HG02840 (cell line): ENCODE measurements at regions not wholly inside any gene's neighbourhood (a gene's known extent, or its start where the extent isn't known, plus 50 kb on each side); places are given as distances from the start of the nearest gene placed in this dataset.
"Not testable (repeated sequence)": the region's sequence is repeated elsewhere in the genome, so short reads cannot be mapped to it uniquely, and the experiment has no call there.

Experiments
- ATAC-seq: cut with Tn5 transposase; IDR thresholded peaks from one replicate; pipeline ENCODE4 v1.9.1; 2021; ENCODE audit warnings: mild to moderate bottlenecking, moderate library complexity, moderate number of reproducible peaks; ENCODE audit not compliant: unreplicated experiment, low FRiP score

DNA sequence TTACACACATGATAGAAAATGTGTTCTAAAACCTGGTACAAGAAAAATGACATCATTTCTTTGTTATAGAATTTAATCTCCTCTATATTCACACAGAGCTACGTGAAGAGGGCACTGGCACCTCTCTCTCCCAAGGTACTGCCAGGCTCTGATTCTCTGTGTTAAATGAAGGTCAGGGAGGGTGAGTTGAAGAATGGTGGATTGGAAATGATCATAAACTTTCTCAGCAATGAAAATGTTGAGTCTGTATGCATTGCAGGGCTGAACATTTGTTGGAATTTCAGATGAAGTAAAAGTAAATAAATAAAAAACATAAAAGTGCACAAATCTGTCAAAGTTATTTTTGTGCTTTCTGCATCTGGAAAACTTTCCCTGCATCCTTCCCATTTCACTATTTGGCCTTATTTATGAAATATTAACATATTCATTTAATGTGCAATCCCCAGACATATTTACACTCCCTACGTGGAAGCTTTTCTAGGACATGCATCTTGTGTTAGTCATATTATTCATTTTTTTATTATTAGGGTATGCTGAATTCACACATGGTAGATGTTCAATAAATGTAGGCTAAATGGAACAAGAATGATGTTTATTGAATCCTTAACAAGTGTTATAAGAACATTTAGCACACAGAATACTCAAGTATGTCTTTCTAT is 810.3 kb upstream of the CDH8 start:
- no peak for ATAC-seq

DNA sequence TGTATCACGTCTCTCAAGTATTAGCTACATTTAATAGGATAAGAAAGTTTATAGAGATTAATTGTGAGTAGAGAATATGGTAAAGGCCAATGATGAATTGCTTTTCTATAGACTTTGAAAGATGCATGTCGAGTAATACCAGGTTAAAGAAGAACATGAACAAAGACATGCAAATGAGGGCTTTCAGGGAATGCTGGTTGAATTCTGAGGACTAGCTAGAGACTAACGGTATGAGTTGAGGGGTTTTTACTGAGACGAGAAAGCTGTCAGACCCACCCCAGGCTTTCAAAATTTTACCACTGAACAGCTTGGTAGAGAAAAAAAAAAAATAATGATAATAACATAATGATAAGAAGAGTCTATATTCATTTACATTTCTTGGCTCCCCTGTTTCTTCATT is 796.0 kb upstream of the CDH8 start:
- no peak for ATAC-seq

DNA sequence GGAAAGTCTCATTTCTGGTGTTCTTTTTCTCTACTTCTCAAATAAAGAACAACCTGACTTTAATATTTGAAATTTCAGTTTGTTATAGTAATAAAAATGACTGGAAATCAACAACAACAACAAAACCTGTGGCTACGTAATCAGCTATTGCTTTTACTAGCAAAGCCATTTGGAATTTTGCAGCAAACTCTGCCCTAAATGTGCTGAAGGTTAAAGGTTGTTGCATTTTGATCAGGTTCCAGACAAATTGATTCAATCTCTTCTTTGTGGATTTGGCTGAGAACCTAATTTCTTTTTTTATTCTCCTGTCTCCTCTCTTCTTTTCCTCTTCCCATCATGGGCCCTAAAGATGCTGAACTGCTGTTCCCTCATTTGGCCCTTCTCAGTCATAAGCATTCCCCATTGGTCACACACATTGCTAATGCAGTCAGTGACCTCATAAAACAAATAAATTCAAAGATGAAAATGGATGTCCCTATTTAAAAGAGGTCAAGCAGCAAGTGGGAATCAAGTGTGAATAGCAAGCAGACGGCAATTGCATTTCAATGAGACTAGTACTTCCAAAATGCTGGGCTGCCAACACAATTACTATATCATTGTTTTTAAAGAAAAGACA is 795.1 kb upstream of the CDH8 start:
- ATAC-seq, result no peak

DNA sequence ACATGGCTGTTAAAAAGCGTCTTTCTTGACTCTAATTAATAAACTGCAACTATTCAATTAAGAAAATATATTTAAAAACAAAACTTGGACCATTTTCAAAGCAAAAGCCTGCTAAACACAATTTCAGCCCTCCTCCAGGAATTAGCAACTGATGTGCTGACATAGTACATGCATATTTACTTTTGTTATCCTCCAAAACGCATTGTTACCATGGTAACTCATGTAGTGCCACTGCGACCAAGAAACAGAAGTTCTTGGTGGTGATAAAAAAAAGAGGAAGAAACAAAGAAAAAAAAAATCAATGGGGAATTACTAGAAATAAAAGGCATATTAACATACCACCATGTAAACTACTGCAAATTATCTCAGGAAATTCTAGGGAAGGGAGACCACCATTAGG is 793.4 kb upstream of the CDH8 start:
- no peak for ATAC-seq

DNA sequence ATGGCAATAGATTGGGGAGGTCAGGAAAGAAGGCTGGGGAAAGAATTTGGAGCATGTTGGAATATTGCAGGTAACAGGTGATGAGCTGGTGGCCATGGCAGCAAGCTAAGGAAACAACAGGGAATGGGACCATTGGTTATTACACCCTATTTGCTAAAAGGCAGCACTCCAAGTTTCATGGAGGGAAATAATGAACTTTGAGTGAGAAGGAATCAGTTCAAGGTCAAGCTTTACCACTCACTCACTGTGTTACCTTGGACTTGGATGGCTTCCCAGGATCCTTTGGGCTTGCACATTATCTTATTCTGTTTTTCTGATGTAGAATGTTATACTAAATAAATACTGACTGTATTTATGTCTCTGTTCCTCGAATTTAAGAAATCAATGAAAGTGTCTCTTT is 792.8 kb upstream of the CDH8 start:
- ATAC-seq, result no peak

DNA sequence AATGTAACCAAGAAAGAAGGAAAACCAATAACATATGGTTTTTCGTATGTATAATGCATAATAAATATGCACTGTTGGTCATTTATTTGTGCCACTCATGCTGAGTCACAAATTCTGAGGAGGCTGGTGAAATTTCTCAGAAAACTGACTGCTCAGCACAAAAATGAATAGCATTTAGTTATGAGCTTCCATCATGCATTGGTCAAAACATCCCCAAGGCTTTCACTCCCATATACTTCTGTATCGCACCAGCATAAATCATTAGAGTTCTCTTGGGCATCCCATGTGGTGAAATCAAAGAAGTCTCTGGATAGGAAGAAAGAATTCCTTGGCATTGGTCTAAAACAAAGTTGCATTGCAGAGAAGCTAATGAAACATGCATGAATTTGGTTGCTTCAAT is 785.6 kb upstream of the CDH8 start:
- ATAC-seq, result no peak

DNA sequence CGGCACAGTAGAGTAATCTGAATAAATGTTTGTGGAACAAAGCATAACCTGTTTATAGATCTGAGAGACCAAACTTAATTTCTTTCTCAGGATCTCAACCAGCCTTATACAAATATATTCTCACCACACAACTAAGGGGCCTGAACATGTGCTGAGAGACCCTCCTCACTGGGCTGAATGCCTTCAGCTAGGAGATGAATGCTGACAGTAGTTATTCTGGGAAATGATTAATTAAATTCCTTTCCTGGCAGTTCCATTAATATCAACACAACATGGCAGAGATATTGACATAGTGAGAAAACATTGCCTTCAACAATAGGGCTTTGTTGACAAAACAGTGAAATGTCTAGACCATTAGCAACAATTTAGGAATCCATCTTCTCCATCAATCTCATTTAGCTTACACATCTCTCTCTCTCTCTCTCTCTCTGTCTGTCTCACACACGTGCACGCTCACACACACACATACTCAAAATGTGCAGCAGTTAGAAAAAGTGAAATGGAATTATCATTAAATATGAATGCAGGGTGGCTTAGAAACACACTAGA is 780.8 kb upstream of the CDH8 start:
- no peak for ATAC-seq

DNA sequence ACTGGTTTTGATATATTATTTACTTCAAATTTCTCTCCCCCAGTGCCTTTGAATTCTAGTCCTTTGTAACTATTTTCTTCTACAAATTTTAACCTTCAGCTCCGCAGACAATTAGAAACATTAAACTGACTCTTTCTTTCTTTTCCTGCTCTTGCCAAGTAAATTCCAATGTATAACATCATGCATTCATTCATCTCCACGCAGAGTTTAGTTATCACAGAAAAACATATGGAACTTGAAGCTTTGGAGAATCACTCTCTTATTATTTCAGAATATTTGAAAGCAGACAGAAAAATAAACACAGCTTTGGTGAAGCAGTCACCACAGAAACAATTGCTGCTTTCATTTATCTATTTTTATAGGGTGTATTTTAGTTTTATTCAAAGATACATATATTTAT is 778.7 kb upstream of the CDH8 start:
- no peak for ATAC-seq

DNA sequence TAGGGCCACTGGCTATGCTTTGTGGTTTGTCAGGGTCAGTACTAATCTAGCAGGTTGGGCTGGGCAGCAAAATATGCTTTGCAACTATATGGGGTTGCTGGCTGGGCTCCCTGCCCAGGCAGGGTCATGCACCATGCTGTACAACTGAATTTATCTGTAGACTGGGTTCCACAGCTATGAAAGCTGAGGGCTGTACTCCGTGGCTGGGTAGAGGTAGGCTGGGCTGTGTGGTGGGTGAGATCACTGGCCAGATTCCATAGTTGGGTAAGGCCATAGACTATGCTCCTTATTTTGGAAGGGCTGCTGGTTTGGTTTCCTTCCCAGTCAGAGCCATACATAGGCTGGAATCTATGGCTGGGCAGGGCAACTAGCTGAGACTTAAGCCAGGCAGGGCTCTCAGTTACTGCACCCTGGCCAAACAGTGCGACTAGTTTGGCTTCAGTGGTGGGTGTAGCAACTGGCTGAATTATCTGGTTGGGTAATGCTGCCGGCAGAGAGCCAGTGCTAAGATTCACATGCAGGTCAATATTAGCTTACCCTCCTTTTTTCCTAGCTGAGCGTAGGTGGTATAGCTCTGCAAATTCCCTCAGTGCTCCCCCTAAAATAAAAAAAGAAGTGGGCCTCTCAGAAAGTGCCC is 769.1 kb upstream of the CDH8 start:
- ATAC-seq, result no peak

DNA sequence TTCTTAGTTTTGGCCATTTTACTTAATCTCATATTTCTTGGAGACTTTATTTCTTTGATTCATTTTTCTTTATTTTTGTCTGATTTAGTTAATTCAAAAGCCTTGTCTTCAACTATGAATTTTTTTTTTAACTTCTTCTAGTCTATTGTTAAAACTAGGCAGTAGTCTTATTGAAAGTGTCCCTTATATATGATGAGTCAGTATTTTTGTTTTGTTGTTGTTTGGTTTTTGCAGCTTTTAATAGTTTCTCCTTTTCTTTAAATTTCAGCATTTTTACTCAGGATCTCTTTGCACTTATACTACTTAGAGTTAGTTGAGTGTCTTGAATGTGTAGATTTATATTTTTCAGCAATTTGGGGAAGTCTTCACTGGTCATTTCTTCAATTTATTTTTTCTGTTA is 758.5 kb upstream of the CDH8 start:
- ATAC-seq, result no peak

DNA sequence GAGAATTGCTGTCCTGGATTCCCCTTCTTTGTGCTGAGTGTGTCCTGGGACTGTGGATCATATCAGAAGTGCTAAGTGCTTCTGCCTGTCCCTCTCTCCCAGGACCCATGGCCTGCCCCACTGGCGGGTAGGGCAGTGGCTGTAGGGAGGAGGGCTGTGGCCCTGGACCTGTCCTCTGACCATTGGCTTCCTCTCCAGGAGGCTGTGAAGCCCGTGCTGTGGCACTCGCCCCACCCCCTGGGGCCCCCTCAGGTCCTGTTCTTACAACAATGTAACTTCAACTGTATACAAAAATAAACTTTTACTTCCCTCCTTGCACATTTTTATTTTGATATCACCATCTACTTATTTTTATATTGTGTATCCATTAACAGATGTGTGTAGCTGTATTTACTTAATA is 743.8 kb upstream of the CDH8 start:
- not testable (repeated sequence) for ATAC-seq

DNA sequence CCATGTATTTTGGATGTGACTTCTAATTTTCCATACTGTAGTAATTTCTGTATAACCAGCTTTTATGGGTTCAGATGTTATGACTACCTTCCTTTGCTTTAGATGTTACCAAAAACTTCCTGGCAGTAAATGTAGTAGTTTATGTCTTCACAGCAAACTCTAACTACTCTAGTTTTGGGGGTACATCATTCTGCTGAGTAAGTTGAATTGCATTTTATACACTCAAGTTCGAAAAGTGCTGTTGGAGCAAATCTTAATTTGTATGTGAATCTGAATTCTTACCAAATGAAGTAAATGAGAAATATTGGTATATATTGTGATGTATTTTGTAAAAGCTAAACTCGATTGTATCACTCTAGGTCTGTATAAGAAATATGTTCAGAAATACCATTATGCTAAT is 728.3 kb upstream of the CDH8 start:
- no peak for ATAC-seq

DNA sequence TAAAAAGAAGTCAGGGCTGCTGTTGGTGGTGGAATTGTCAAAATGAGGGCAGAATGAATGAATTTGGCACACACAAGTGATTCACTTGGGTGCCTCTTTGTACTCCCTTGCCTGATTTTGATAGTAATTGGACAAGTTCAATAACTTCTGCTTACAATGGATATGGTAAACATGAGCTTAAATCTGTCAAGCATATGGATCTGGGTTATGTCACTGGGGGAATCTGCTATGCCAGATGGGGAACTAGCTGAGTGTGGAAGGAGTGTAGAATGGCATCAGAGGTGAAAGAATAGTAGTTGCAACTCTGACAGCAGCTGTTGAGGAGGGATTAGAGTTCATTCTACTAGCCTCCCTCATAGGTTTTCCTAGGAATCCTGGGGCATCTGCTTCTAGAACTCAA is 724.2 kb upstream of the CDH8 start:
- no peak for ATAC-seq

DNA sequence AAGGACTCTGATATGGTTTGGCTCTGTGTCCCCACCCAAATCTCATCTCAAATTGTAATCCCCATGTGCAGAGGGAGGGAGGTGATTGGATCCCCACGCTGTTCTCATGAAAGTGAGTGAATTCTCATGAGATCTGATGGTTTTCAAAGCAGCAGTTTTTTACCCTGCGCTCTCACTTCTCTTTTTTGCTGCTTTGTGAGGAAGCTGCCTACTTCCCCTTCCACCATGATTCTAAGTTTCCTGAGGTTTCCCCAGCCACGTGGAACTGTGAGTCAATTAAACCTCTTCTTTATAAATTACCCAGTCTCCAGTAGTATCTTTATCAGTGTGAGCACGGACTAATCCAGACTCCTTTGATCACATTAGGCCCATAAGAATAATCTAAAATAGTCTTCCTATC is 719.7 kb upstream of the CDH8 start:
- no peak for ATAC-seq

DNA sequence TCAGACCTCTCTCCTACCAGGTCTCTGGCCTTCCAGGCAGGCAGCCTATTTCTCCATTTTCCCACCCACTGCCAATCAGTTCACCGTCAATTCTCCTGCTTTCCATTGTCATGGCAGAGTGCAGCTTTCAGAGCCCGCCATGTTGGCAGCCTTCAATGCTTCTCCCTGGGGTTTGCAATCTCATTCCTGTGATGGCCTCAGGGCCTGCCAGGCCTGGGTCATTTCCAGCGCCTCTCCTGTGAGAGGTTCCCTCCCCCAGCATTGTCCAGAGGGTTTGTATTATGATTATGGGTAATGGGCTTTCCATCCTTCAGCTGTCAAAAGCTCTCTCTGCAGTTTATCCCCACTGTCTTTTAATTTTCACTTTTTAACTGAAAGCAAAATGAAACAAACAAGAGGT is 716.6 kb upstream of the CDH8 start:
- ATAC-seq, result no peak

DNA sequence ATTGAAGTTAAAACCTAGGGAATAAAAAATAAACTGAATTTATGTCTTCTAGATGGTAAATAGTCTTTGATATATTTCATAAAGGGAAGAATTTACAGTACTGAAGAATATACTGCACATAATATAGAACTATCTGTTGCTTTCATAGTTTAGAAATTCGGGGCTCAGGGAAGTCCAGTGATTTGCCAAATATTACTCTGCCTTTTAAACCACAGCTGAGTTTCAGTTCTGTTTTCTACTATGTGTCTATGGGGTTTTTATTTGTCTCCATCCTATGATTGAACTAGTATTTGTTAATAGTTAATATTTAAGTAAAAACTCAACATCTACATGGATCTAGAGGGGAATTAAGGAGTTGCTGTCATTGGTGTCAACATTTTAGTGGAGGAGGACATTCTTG is 715.0 kb upstream of the CDH8 start:
- no peak for ATAC-seq

DNA sequence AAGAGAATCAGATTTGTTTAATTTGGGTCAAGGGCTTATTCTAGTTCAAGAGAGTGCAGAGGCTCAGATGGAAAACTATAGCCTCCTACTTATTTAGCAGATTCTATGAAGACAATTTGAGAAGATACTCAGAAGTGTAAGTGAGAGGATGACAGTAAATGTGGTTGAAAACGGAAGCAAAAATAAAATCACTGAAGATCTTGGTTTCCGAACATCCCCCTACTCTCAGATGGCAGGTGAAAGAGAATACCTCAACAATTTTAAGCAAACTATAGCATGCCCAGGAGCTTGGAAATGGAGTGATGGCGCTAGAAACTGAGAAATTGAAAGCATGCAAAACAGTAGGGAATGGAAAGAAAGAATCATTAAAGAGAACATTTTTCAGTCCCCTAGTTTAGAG is 705.5 kb upstream of the CDH8 start:
- no peak for ATAC-seq

DNA sequence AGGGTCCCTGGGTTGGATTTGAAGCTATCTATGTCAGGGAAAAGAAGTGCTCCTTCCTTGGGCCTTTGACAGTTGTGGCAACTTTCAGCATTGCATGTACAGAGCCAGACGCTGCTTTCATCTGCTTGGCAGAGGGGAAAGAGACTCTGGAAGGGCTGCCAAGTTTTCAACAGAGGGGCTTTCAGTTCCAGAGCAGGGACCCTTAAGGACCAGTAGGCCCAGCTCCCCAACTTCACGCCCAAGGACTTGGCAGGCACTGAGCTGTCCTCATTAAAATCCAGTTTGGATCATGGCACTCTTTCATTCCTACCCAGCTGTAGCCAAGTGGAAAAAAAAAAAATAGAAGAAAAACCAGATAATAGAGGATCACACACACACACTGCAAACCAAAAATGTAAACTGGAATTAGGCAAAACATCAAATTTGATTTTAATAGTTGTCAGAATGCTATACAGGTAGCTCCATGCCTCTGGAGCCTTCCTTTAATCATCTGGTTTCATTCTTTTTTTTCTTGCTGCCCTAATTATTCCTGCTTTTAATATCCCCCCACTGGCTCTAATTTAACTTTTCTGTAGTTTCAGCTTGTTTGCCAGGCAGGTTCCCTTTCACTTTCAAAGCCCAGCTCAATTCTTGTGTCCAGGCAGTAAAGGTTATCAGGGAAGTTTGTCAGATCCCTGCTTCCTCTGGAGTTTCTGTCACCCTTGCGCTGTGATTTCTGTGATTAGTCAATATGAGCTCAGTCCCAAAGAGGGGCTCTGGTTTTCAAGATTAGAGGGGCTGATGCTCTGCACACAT is 702.6 kb upstream of the CDH8 start:
- no peak for ATAC-seq

DNA sequence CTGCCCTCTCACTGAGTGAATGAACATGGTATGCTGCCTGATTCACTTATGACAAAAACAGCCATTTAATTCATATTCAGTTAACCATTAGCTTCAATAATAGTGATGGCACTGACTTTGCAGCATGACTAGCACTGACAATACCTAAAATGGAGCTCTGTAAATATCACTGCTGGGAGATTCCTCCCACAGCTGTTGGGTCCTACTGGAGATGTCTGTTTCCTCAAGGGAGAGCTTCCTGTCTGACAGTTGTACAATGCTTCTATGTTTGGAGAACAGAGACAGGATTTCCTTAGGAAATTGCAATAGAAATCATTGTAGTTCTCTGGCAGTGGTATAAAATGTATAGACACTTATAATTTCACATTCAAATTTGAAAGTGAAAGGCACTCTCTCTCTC is 695.9 kb upstream of the CDH8 start:
- ATAC-seq, result no peak

DNA sequence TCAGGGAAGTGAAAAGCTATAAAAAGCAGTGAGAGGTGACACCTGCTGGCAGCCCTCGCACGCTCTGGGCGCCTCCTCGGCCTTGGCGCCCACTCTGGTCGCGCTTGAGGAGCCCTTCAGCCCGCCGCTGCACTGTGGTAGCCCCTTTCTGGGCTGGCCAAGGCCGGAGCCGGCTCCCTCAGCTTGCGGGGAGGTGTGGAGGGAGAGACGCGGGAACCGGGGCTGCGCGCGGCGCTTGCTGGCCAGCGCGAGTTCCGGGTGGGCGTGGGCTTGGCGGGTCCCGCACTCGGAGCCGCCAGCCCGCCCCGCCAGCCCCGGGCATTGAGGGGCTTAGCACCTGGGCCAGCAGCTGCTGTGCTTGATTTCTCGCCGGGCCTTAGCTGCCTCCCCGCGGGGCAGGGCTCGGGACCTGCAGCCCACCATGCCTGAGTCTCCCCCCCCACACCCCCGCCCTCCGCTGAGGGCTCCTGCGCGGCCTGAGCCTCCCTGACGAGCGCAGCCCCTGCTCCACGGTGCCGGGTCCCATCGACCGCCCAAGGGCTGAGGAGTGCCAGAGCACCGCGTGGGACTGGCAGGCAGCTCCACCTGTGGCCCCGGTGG is 688.5 kb upstream of the CDH8 start:
- ATAC-seq, result not testable (repeated sequence)

DNA sequence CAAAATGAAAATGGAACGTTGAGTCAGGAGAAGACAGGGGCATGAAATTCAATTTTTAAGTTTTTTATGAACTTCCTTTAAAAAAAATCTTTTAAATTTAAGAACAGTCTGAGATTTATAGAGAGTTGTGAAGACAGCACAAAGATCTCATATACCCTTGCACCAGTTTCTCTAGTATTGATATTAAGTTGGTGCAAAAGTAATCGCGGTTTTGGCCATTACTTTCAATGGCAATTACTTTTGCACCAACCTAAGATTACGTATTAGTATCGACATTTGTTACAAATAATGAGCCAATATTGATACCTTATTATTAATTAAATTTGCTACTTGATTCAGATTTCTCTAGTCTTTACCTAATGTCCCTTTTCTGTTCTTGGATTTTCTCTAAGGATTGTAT is 684.4 kb upstream of the CDH8 start:
- ATAC-seq, result no peak
